H1 (cell line): ENCODE measurements at regions not wholly inside any gene's neighbourhood (a gene's known extent, or its start where the extent isn't known, plus 50 kb on each side); places are given as distances from the start of the nearest gene placed in this dataset.

Experiments
- CTCF ChIA-PET: fragments of 300-600 bp; sonication (Branson Sonifier 250); formaldehyde crosslinking; loops from one replicate; lab custom pipeline; 2021; ENCODE audit not compliant: partially characterized antibody; lab: Charles Lee
- POLR2A ChIA-PET: fragments of 300-600 bp; sonication (Branson Sonifier 250); formaldehyde crosslinking; loops from one replicate; lab custom pipeline; 2021; ENCODE audit warnings: inconsistent platforms; ENCODE audit not compliant: partially characterized antibody; lab: Charles Lee
- DNase-seq, 2 experiments: peaks; one replicate each; pipeline versions ENCODE4 v3.0.0 to v3.0.0-alpha.2; 2010 to 2022; ENCODE audit warnings: low spot score in 2 of 2, low read depth in 1 of 2, mixed read lengths in 1 of 2
- FAIRE-seq: peaks from 2 replicates; lab custom pipeline; 2011; peaks lifted over from hg19 to GRCh38; lab: Jason Lieb, UNC
- H2AFZ ChIP-seq: 2 replicates; pipeline ENCODE4 v1.8.1; 2012; ENCODE audit warnings: low read length, inconsistent platforms
- H2AK5ac ChIP-seq: 2 replicates; pipeline ENCODE4 v1.6.1; 2013; ENCODE audit warnings: low read depth, low read length
- H2BK120ac ChIP-seq: replicated peaks from 2 replicates; pipeline ENCODE3; 2013; ENCODE audit warnings: low read depth, low read length, inconsistent platforms
- H2BK12ac ChIP-seq: 2 replicates; pipeline ENCODE4 v1.6.1; 2013; ENCODE audit warnings: low read depth, low read length
- H2BK15ac ChIP-seq: 2 replicates; pipeline ENCODE4 v1.6.1; 2013; ENCODE audit warnings: low read length
- H2BK20ac ChIP-seq: 2 replicates; pipeline ENCODE4 v1.6.1; 2013; ENCODE audit warnings: low read length
- H2BK5ac ChIP-seq: 2 replicates; pipeline ENCODE4 v1.6.1; 2013; ENCODE audit warnings: low read depth, low read length
- H3K14ac ChIP-seq: 2 replicates; pipeline ENCODE4 v1.6.1; 2013; ENCODE audit warnings: inconsistent platforms; ENCODE audit not compliant: insufficient read length
- H3K18ac ChIP-seq: 2 replicates; pipeline ENCODE4 v1.6.1; 2013; ENCODE audit warnings: low read length; ENCODE audit errors: extremely low read depth
- H3K23ac ChIP-seq: 2 replicates; pipeline ENCODE4 v1.6.1; 2013; ENCODE audit warnings: inconsistent platforms; ENCODE audit not compliant: insufficient read length
- H3K23me2 ChIP-seq: 2 replicates; pipeline ENCODE4 v1.6.1; 2013; ENCODE audit warnings: low read depth, low read length
- H3K27ac ChIP-seq: 2 replicates; pipeline ENCODE4 v1.6.1; 2011; ENCODE audit warnings: low read depth, low read length, inconsistent platforms
- H3K27me3 ChIP-seq, 4 experiments: replicated peaks in 1 of 4; 1 replicate in 1 of 4; 2 replicates in 3 of 4; pipeline versions ENCODE4 v1.6.1 to v1.8.1; 2011 to 2013; ENCODE audit warnings: low read length in 3 of 4, mild to moderate bottlenecking in 3 of 4, inconsistent platforms in 2 of 4, mixed read lengths in 2 of 4, moderate library complexity in 1 of 4; ENCODE audit not compliant: control insufficient read depth in 3 of 4, insufficient read depth in 3 of 4; ENCODE audit errors: extremely low read depth in 1 of 4
- H3K36me3 ChIP-seq, 4 experiments: 2 replicates each; pipeline versions ENCODE4 v1.6.1 to v1.8.1; 2011 to 2013; ENCODE audit warnings: mild to moderate bottlenecking in 4 of 4, low read length in 3 of 4, moderate library complexity in 2 of 4, control low read depth in 1 of 4, inconsistent platforms in 1 of 4; ENCODE audit not compliant: insufficient read depth in 4 of 4, control insufficient read depth in 2 of 4
- H3K4ac ChIP-seq: replicated peaks from 2 replicates; pipeline ENCODE3; 2013; ENCODE audit warnings: low read length, low read depth, mixed read lengths, inconsistent platforms; ENCODE audit not compliant: insufficient read length
- H3K4me1 ChIP-seq, 4 experiments: replicated peaks in 1 of 4; 1 replicate in 1 of 4; 2 replicates in 3 of 4; pipeline versions ENCODE4 v1.6.1 to v1.8.1; 2011 to 2013; ENCODE audit warnings: low read length in 3 of 4, inconsistent platforms in 2 of 4, mixed read lengths in 1 of 4; ENCODE audit not compliant: insufficient read depth in 4 of 4, control insufficient read depth in 3 of 4
- H3K4me2 ChIP-seq, 2 experiments: 2 replicates each; pipeline versions ENCODE4 v1.6.1 to v1.8.1; 2011 to 2013; ENCODE audit warnings: low read depth in 2 of 2, low read length in 2 of 2, control low read depth in 1 of 2, inconsistent platforms in 1 of 2, mild to moderate bottlenecking in 1 of 2; ENCODE audit not compliant: insufficient read depth in 1 of 2
- H3K4me3 ChIP-seq, 4 experiments: fragments of 200-600, 300-600 bp in 1 of 4; sonication (generic), shearing (Covaris generic), sonication (Bioruptor Twin) in 1 of 4; 2 replicates each; pipeline versions ENCODE4 v1.5.1 to v1.8.1; 2011 to 2016; ENCODE audit warnings: low read length in 4 of 4, low read depth in 3 of 4, control low read depth in 2 of 4, inconsistent platforms in 2 of 4, mild to moderate bottlenecking in 2 of 4, mixed read lengths in 1 of 4, moderate library complexity in 1 of 4; ENCODE audit not compliant: insufficient read depth in 2 of 4; ENCODE audit errors: extremely low read depth in 1 of 4
- H3K56ac ChIP-seq: replicated peaks from 2 replicates; pipeline ENCODE3; 2013; ENCODE audit warnings: low read depth, mild to moderate bottlenecking, mixed read lengths, low read length, inconsistent platforms; ENCODE audit not compliant: insufficient read length
- H3K79me1 ChIP-seq: 2 replicates; pipeline ENCODE4 v1.6.1; 2013; ENCODE audit warnings: low read depth, low read length, control low read depth
- H3K79me2 ChIP-seq, 2 experiments: 2 replicates each; pipeline versions ENCODE4 v1.6.1 to v1.8.1; 2012 to 2013; ENCODE audit warnings: low read length in 2 of 2, mild to moderate bottlenecking in 2 of 2, inconsistent platforms in 1 of 2; ENCODE audit not compliant: insufficient read depth in 2 of 2, control insufficient read depth in 1 of 2
- H3K9ac ChIP-seq, 4 experiments: replicated peaks in 1 of 4; 1 replicate in 1 of 4; 2 replicates in 3 of 4; pipeline versions ENCODE4 v1.6.1 to v1.8.1; 2011 to 2013; ENCODE audit warnings: low read depth in 3 of 4, low read length in 3 of 4, control low read depth in 2 of 4, mild to moderate bottlenecking in 2 of 4, moderate library complexity in 2 of 4, inconsistent platforms in 1 of 4; ENCODE audit errors: extremely low read depth in 1 of 4
- H3K9me3 ChIP-seq, 2 experiments: 2 replicates each; pipeline versions ENCODE4 v1.6.1 to v1.8.1; 2012 to 2013; ENCODE audit warnings: mild to moderate bottlenecking in 2 of 2, moderate library complexity in 2 of 2, control low read depth in 1 of 2, inconsistent platforms in 1 of 2, low read depth in 1 of 2, low read length in 1 of 2, mixed read lengths in 1 of 2; ENCODE audit not compliant: insufficient read depth in 2 of 2
- H4K20me1 ChIP-seq, 2 experiments: replicated peaks in 1 of 2; 2 replicates each; pipeline versions ENCODE3 to v1.8.1; 2011 to 2013; ENCODE audit warnings: inconsistent platforms in 2 of 2, low read length in 2 of 2, mild to moderate bottlenecking in 1 of 2; ENCODE audit not compliant: insufficient read depth in 2 of 2, control insufficient read depth in 1 of 2
- H4K5ac ChIP-seq: 2 replicates; pipeline ENCODE4 v1.6.1; 2013; ENCODE audit warnings: low read length, low read depth, mixed read lengths, inconsistent platforms; ENCODE audit not compliant: insufficient read length
- H4K8ac ChIP-seq: 2 replicates; pipeline ENCODE4 v1.8.0; 2013; ENCODE audit warnings: mild to moderate bottlenecking, moderate library complexity, low read length, inconsistent platforms; ENCODE audit not compliant: insufficient read depth; ENCODE audit errors: extremely low read depth
- H4K91ac ChIP-seq: replicated peaks from 2 replicates; pipeline ENCODE3; 2013; ENCODE audit warnings: low read length, mixed read lengths, inconsistent platforms; ENCODE audit not compliant: insufficient read length
- CBX5 ChIP-seq: fragments of 300-800, 300-1000 bp; sonication (generic); IDR thresholded peaks from 2 replicates; pipeline ENCODE4 v1.7.1; 2016; ENCODE audit warnings: antibody characterized with exemption, low read length, low read depth
- CHD1 ChIP-seq: IDR thresholded peaks from 2 replicates; pipeline ENCODE4 v1.6.1; 2012; ENCODE audit warnings: low read depth, low read length, improper control_type of control experiment
- CTBP2 ChIP-seq: IDR thresholded peaks from 2 replicates; pipeline ENCODE4 v1.7.0; 2011; ENCODE audit warnings: borderline replicate concordance, mild to moderate bottlenecking, moderate library complexity, mixed read lengths, low read length; ENCODE audit not compliant: insufficient read depth, insufficient read length
- NANOG ChIP-seq: IDR thresholded peaks from 2 replicates; pipeline ENCODE4 v1.6.1; 2011; ENCODE audit warnings: low read length, low read depth, mild to moderate bottlenecking, inconsistent platforms; ENCODE audit not compliant: insufficient read depth, poor library complexity, severe bottlenecking
- NRF1 ChIP-seq: IDR thresholded peaks from 2 replicates; pipeline ENCODE4 v1.6.1; 2011; ENCODE audit warnings: mild to moderate bottlenecking, low read depth, low read length, improper control_type of control experiment
- PHF8 ChIP-seq: fragments of 200-600 bp; sonication (generic); conservative IDR thresholded peaks from 2 replicates; pipeline ENCODE4 v1.7.1; 2012; ENCODE audit warnings: low read depth, mild to moderate bottlenecking, inconsistent platforms, low read length, moderate library complexity
- RNF2 ChIP-seq: fragments of 200-900, 300-1000 bp; sonication (generic); IDR thresholded peaks from 2 replicates; pipeline ENCODE4 v1.7.1; 2016; ENCODE audit warnings: borderline replicate concordance, low read depth, mild to moderate bottlenecking, antibody characterized with exemption, low read length; ENCODE audit not compliant: poor library complexity, severe bottlenecking; ENCODE audit errors: missing control alignments
- SP1 ChIP-seq: IDR thresholded peaks from 2 replicates; pipeline ENCODE4 v1.6.1; 2011; ENCODE audit warnings: low read depth, low read length
- SP2 ChIP-seq: IDR thresholded peaks from 2 replicates; pipeline ENCODE4 v1.6.1; 2012; ENCODE audit warnings: mild to moderate bottlenecking, low read length, inconsistent platforms
- USF2 ChIP-seq: IDR thresholded peaks from 2 replicates; pipeline ENCODE4 v1.6.1; 2011; ENCODE audit warnings: low read length, improper control_type of control experiment
- WGBS, 2 experiments: shearing (Covaris generic) in 1 of 2; methylation state at CpG; one replicate each; pipeline versions ENCODE4 v1.1.6 to v1.1.7; 2013 to 2015; ENCODE audit warnings: low lambda C conversion rate in 2 of 2, mixed read lengths in 2 of 2, inconsistent platforms in 1 of 2, low coverage in 1 of 2, missing lambda C conversion rate in 1 of 2; ENCODE audit not compliant: insufficient replicate concordance in 2 of 2, insufficient coverage in 1 of 2, insufficient read length in 1 of 2; ENCODE audit errors: extremely low coverage in 1 of 2, missing lambda C conversion rate in 1 of 2; 5-methylcytosine and 5-hydroxymethylcytosine counted together
- TF ChIP-seq, protein P1 (sequence below): IDR thresholded peaks from 2 replicates; pipeline ENCODE4 v1.6.1; 2012; ENCODE audit warnings: inconsistent platforms

GRCh38 chr10:28734938-28735759, 57.8 kb downstream of the BAMBI start:
- no peak overlapping the region for H4K8ac ChIP-seq
- no peak overlapping the region for H4K91ac ChIP-seq
- no peak overlapping the region for H3K14ac ChIP-seq
- H3K4ac ChIP-seq = no peak overlapping the region
- no peak for TF ChIP-seq NRF1
- TF ChIP-seq CTBP2 = no peak
- no peak for TF ChIP-seq SP1
- no peak for TF ChIP-seq NANOG
- TF ChIP-seq CHD1 = no peak
- TF ChIP-seq SP2 = no peak
- no peak for TF ChIP-seq RNF2
- no peak for TF ChIP-seq USF2
- TF ChIP-seq CBX5 = no peak
- no peak for TF ChIP-seq PHF8
- TF ChIP-seq, protein P1, sequence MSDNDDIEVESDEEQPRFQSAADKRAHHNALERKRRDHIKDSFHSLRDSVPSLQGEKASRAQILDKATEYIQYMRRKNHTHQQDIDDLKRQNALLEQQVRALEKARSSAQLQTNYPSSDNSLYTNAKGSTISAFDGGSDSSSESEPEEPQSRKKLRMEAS = no peak
- H3K4me3 ChIP-seq = no peak overlapping the region
- no peak overlapping the region for H3K23ac ChIP-seq
- H2BK5ac ChIP-seq = no peak overlapping the region
- no peaks in the 10 kb centered on the region for H4K20me1 ChIP-seq
- H2AK5ac ChIP-seq = no peak overlapping the region
- H2BK12ac ChIP-seq = no peak overlapping the region
- DNase-seq (peak in 1 of 2 experiments; percentile 19), FAIRE-seq (no peak)
- H3K27me3 ChIP-seq = no peaks in the 10 kb centered on the region
- no peak overlapping the region for H3K27ac ChIP-seq
- H4K5ac ChIP-seq = no peak overlapping the region
- no peak overlapping the region for H3K56ac ChIP-seq
- H3K79me1 ChIP-seq = no peaks in the 10 kb centered on the region
- H3K9me3 ChIP-seq = 0 out of 4 replicates have a peak, but pooled peaks cover 3 to 4% of the 10 kb centered on the region in 2 experiments
- no peak overlapping the region for H2AFZ ChIP-seq
- no peak overlapping the region for H3K9ac ChIP-seq
- H3K4me2 ChIP-seq = no peak overlapping the region
- no peak overlapping the region for H2BK120ac ChIP-seq
- H3K36me3 ChIP-seq = no peaks in the 10 kb centered on the region
- H3K18ac ChIP-seq = no peak overlapping the region
- no peak overlapping the region for H2BK15ac ChIP-seq
- H3K79me2 ChIP-seq = no peaks in the 10 kb centered on the region
- H2BK20ac ChIP-seq = no peak overlapping the region
- no peaks in the 10 kb centered on the region for H3K23me2 ChIP-seq
- WGBS, 2 experiments = 69% methylated on average over 4 of the region's 4 CpGs; no CpG with 5 or more reads in 1 of the 2 experiments
- no peaks in the 10 kb centered on the region for H3K4me1 ChIP-seq
- CTCF ChIA-PET = no interaction called here
- POLR2A ChIA-PET = interaction anchor here (1.1 kb wide), 1 partner anchor 13 kb away, joined by 3 read pairs; no protein-coding TSS in a partner anchor
